A549 (cell line): ENCODE measurements at regions not wholly inside any gene's neighbourhood (a gene's known extent, or its start where the extent isn't known, plus 50 kb on each side); places are given as distances from the start of the nearest gene placed in this dataset.

ENCODE experiments used
- CTCF ChIP-seq: fragments of >200 bp; sonication (Bioruptor Twin); formaldehyde crosslinking; IDR thresholded peaks from 3 replicates; pipeline ENCODE4 v1.5.1; 2016
- E2F6 ChIP-seq: IDR thresholded peaks from 2 replicates; pipeline ENCODE4 v1.6.1; 2012; ENCODE audit warnings: low read depth, borderline replicate concordance
- ELK1 ChIP-seq: fragments of 150-350 bp; IDR thresholded peaks from 2 replicates; pipeline ENCODE4 v1.6.1; 2014; ENCODE audit warnings: low read depth, mild to moderate bottlenecking, low read length
- POLR2A ChIP-seq: IDR thresholded peaks from 2 replicates; pipeline ENCODE4 v1.6.1; 2012; ENCODE audit warnings: mild to moderate bottlenecking, low read length
- REST ChIP-seq: fragments of 200-600 bp; sonication (generic); IDR thresholded peaks from 2 replicates; pipeline ENCODE4 v1.6.1; 2016; ENCODE audit warnings: antibody characterized with exemption, mild to moderate bottlenecking, moderate library complexity
- SMC3 ChIP-seq: fragments of >200 bp; sonication (Bioruptor Twin); formaldehyde crosslinking; IDR thresholded peaks from 3 replicates; pipeline ENCODE4 v1.6.1; 2018; ENCODE audit warnings: inconsistent platforms
- USF2 ChIP-seq: fragments of 450-650 bp; IDR thresholded peaks from 2 replicates; pipeline ENCODE4 v1.6.1; 2014; ENCODE audit warnings: antibody characterized with exemption

- TF ChIP-seq REST (no peak), CTCF (no peak), ELK1 (no peak), POLR2A (no peak), E2F6 (no peak), SMC3 (no peak), USF2 (no peak)
Measured at GRCh38 chr3:124117486-124117885, 125.6 kb upstream of the ROPN1 start.
